Activated CD4-positive, alpha-beta memory T cell treated with anti-CD3 and anti-CD28 coated beads, Interleukin-2, amount 10 ng/mL, durations not matched to agents 7 days and 5 days (primary cell): ENCODE measurements at regions not wholly inside any gene's neighbourhood (a gene's known extent, or its start where the extent isn't known, plus 50 kb on each side); places are given as distances from the start of the nearest gene placed in this dataset.
"Not testable (repeated sequence)": the region's sequence is repeated elsewhere in the genome, so short reads cannot be mapped to it uniquely, and the experiment has no call there.

Source experiments
- CTCF ChIA-PET: fragments of 350-600 bp; sonication (Branson Sonifier 250); formaldehyde crosslinking; loops from one replicate; lab custom pipeline; 2021; ENCODE audit warnings: antibody characterized with exemption, inconsistent platforms; lab: Charles Lee
- POLR2A ChIA-PET: fragments of 350-600 bp; sonication (Branson Sonifier 250); formaldehyde crosslinking; loops from one replicate; lab custom pipeline; 2021; ENCODE audit warnings: antibody characterized with exemption; lab: Charles Lee
- DNase-seq: peaks from one replicate; pipeline ENCODE4 v3.0.0-alpha.2; 2020
- H3K27ac Mint-ChIP-seq: one replicate; pipeline ENCODE4 v1.8.0; 2021; ENCODE audit warnings: mild to moderate bottlenecking, mixed read lengths
- H3K27me3 Mint-ChIP-seq: one replicate; pipeline ENCODE4 v1.8.0; 2021; ENCODE audit warnings: mixed read lengths
- H3K36me3 Mint-ChIP-seq: one replicate; pipeline ENCODE4 v1.8.0; 2021; ENCODE audit warnings: low read depth, mixed read lengths
- H3K4me1 Mint-ChIP-seq: one replicate; pipeline ENCODE4 v1.8.0; 2021; ENCODE audit warnings: mixed read lengths
- H3K4me3 Mint-ChIP-seq: one replicate; pipeline ENCODE4 v1.8.0; 2021; ENCODE audit warnings: mild to moderate bottlenecking, mixed read lengths
- H3K9me3 Mint-ChIP-seq: one replicate; pipeline ENCODE4 v1.8.0; 2021; ENCODE audit warnings: mixed read lengths

GRCh38 chr4:146104052-146104451 is 71.5 kb upstream of the LSM6 start:
- CTCF ChIA-PET, POLR2A ChIA-PET, H3K36me3 Mint-ChIP-seq: not testable (repeated sequence)

GRCh38 chr4:146099585-146099984 is 75.9 kb upstream of the LSM6 start:
- peaks cover 8% of the 10 kb centered on the region for H3K27me3 Mint-ChIP-seq
- ChIA-PET POLR2A (no interaction called here), CTCF (no interaction called here)
- H3K27ac Mint-ChIP-seq = no peak overlapping the region
- no peak for DNase-seq
- no peaks in the 10 kb centered on the region for H3K9me3 Mint-ChIP-seq
- no peak overlapping the region for H3K4me3 Mint-ChIP-seq
- H3K4me1 Mint-ChIP-seq = no peaks in the 10 kb centered on the region
- H3K36me3 Mint-ChIP-seq = no peaks in the 10 kb centered on the region

More at GRCh38 chr4:146104052-146104451, 71.5 kb upstream of the LSM6 start:
- not testable (repeated sequence) for DNase-seq, H3K4me3 Mint-ChIP-seq, H3K27ac Mint-ChIP-seq, H3K9me3 Mint-ChIP-seq, H3K4me1 Mint-ChIP-seq, H3K27me3 Mint-ChIP-seq

DNA sequence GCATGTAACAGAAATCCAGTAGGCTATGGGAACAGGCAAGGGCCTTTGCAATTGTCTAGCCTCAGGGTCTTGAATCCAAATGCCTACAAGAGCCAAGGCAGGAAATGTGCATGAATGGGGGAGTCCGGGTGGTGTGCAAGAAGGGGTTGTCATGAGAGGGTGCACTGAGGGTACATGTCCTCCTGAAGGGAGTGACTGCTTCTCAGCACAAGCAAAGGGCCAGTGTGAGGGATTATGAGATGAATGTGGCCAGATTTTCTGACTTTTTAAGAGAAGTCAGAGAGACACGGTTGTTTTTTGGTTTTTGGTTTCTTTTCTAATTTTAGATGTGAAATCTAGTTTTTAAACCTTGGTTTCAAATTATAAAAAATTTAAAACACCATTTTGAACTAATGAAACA is 76.5 kb upstream of the LSM6 start:
- DNase-seq = no peak
- H3K36me3 Mint-ChIP-seq = no peaks in the 10 kb centered on the region
- H3K4me1 Mint-ChIP-seq = no peaks in the 10 kb centered on the region
- H3K27me3 Mint-ChIP-seq = peaks cover 8% of the 10 kb centered on the region
- H3K9me3 Mint-ChIP-seq = no peaks in the 10 kb centered on the region
- H3K27ac Mint-ChIP-seq = no peak overlapping the region
- CTCF ChIA-PET = no interaction called here
- POLR2A ChIA-PET = no interaction called here
- no peak overlapping the region for H3K4me3 Mint-ChIP-seq

DNA sequence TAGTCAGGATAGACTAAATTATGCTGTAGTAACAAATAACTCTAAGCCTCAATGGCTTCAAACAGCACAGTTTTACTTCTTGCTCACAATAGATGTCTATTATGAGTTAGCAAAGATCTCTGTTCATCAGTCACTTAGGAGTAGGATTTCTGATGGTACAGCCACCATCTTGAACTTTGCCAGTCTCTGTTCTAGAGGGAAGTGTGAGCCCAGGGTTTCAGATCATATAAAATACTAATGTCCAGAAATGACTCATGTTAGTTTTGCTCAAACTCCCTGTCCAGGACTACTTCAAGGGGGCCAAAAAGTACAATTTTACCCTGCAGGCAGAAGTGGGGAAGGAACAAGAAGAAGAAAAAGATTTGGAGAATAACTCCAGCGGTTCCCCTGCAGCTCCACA is 77.1 kb upstream of the LSM6 start:
- H3K4me1 Mint-ChIP-seq = no peaks in the 10 kb centered on the region
- H3K4me3 Mint-ChIP-seq = no peak overlapping the region
- no peaks in the 10 kb centered on the region for H3K36me3 Mint-ChIP-seq
- DNase-seq = no peak
- peaks cover 8% of the 10 kb centered on the region for H3K27me3 Mint-ChIP-seq
- POLR2A ChIA-PET = no interaction called here
- CTCF ChIA-PET = no interaction called here
- no peak overlapping the region for H3K27ac Mint-ChIP-seq
- no peaks in the 10 kb centered on the region for H3K9me3 Mint-ChIP-seq

- Mint-ChIP-seq H3K27me3 (peaks cover 13% of the 10 kb centered on the region), H3K9me3 (no peaks in the 10 kb centered on the region), H3K4me1 (no peaks in the 10 kb centered on the region), H3K4me3 (no peak overlapping the region), H3K27ac (no peak overlapping the region), H3K36me3 (no peaks in the 10 kb centered on the region)
- CTCF ChIA-PET = interaction anchor here (1.5 kb wide), 1 partner anchor 9 kb away, joined by 6 read pairs; no protein-coding TSS in a partner anchor
- DNase-seq = no peak
- POLR2A ChIA-PET = no interaction called here
Observed at GRCh38 chr4:146096371-146096770, 79.1 kb upstream of the LSM6 start.

DNA sequence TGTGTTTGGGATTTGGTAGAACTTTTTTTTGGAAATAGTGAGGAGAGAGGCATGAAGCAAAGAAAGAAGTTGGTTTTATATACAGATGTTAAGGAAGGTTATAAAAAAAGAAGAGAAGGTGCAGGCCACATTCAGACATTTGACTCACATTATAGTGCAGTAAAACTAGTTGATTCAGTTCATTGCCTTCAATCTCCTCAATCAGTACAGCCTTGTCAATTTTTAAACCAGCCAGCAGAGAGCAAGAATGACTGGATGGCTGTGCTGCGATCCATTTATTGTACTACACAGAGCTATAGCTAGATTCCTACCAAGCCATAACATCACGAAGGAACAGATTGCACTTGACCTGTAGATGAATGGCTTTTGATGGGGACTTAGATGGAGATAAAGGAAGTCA is 79.7 kb upstream of the LSM6 start:
- POLR2A ChIA-PET = no interaction called here
- no peak for DNase-seq
- Mint-ChIP-seq H3K36me3 (no peaks in the 10 kb centered on the region), H3K9me3 (no peaks in the 10 kb centered on the region), H3K27ac (no peak overlapping the region), H3K4me1 (no peaks in the 10 kb centered on the region), H3K4me3 (no peak overlapping the region), H3K27me3 (peaks cover 10% of the 10 kb centered on the region)
- CTCF ChIA-PET = interaction anchor here (0.5 to 2.9 kb wide), 12 partner anchors 9 to 1001 kb away, joined by 3 to 18 read pairs (median 4); no protein-coding TSS in a partner anchor

DNA sequence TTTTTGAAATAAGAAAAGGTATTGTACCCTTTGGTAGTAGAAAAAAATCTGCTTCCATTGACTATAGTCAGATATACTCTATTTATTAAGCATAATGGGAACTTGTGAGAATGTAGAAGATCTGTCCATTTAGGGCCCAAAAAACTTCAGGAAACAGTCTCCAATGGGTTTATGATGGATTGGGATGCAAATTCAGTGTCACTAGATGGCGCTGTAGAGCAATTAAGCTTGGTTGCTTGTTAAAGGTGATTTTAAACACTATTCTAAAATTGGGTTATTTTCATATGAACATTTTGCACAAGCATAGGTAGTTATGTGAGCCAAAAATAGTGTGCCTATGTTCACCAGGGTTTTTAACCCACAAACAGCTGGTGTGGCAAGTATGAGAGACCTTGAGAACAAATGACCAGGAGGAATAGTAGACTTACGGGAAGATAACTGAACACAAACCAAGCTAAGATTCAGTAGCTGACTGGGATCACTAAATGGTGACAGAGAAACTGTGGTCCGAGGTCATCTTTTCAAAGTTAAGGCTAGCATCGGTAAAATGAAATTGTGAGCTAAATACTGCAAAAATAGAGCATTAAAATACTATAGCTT is 80.3 kb upstream of the LSM6 start:
- Mint-ChIP-seq H3K27ac (no peak overlapping the region), H3K36me3 (no peaks in the 10 kb centered on the region), H3K4me3 (no peak overlapping the region), H3K9me3 (no peaks in the 10 kb centered on the region), H3K27me3 (peaks cover 9% of the 10 kb centered on the region), H3K4me1 (no peaks in the 10 kb centered on the region)
- ChIA-PET POLR2A (no interaction called here), CTCF (interaction anchor here (0.5 to 2.9 kb wide), 17 partner anchors 8 to 1001 kb away, joined by 3 to 18 read pairs (median 4); no protein-coding TSS in a partner anchor)
- DNase-seq = peak; percentile 20

GRCh38 chr4:146088690-146089089 is 86.8 kb upstream of the LSM6 start:
- Mint-ChIP-seq H3K4me1 (no peaks in the 10 kb centered on the region), H3K36me3 (no peaks in the 10 kb centered on the region), H3K27ac (no peak overlapping the region), H3K4me3 (no peak overlapping the region), H3K27me3 (peaks cover 22% of the 10 kb centered on the region), H3K9me3 (no peaks in the 10 kb centered on the region)
- CTCF ChIA-PET = no interaction called here
- DNase-seq = no peak
- POLR2A ChIA-PET = no interaction called here

DNA sequence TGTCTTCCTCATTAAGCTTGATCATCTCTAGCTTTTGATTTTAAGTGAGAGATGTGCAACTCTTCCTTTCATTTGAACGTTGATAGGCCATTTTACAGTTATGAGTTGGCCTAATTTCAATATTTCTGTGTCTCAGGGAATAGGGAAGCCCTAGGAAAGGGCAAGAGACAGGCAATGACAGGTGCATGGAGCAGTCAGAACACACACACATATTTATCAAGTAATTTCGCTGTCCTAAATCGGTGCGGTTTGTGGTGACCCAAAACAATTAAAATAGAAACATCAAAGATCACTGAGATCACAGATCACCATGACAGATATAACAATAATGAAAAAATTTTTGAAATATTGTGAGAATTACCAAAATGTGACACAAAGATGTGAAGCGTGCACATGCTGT is 87.7 kb upstream of the LSM6 start:
- no peaks in the 10 kb centered on the region for H3K36me3 Mint-ChIP-seq
- H3K9me3 Mint-ChIP-seq = no peaks in the 10 kb centered on the region
- ChIA-PET CTCF (no interaction called here), POLR2A (no interaction called here)
- H3K4me3 Mint-ChIP-seq = no peak overlapping the region
- H3K4me1 Mint-ChIP-seq = no peaks in the 10 kb centered on the region
- H3K27me3 Mint-ChIP-seq = peaks cover 22% of the 10 kb centered on the region
- DNase-seq = no peak
- H3K27ac Mint-ChIP-seq = no peak overlapping the region

DNA sequence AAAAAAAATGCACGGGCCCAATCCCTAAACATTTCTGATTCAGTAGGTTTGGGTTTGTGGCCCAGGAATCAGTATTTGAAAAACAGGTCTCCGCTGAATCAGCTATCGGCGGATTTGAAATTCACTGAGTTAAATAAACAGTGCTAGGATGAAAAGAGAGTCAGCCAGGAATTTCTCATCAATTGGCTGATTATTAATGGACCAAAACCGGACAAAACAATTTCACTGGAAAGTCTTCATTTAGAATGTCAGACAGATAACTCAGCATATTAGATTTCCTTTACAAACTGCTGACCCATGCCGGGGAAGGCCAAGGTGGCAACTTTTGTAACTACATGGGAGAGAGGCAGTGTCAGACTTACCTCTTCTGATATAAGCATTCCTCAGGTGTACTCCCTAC is 99.4 kb upstream of the LSM6 start:
- H3K4me3 Mint-ChIP-seq = no peak overlapping the region
- no peak overlapping the region for H3K27ac Mint-ChIP-seq
- peaks cover 16% of the 10 kb centered on the region for H3K27me3 Mint-ChIP-seq
- POLR2A ChIA-PET = no interaction called here
- DNase-seq = no peak
- H3K4me1 Mint-ChIP-seq = no peaks in the 10 kb centered on the region
- no peaks in the 10 kb centered on the region for H3K36me3 Mint-ChIP-seq
- no peaks in the 10 kb centered on the region for H3K9me3 Mint-ChIP-seq
- CTCF ChIA-PET = interaction anchor here (1.0 kb wide), 1 partner anchor 19 kb away, joined by 5 read pairs; no protein-coding TSS in a partner anchor

GRCh38 chr4:146073517-146073916 is 102.0 kb upstream of the LSM6 start:
- no peaks in the 10 kb centered on the region for H3K36me3 Mint-ChIP-seq
- H3K27ac Mint-ChIP-seq = no peak overlapping the region
- no peak overlapping the region for H3K4me3 Mint-ChIP-seq
- peaks cover 20% of the 10 kb centered on the region for H3K27me3 Mint-ChIP-seq
- DNase-seq = no peak
- H3K4me1 Mint-ChIP-seq = no peaks in the 10 kb centered on the region
- CTCF ChIA-PET = no interaction called here
- no peaks in the 10 kb centered on the region for H3K9me3 Mint-ChIP-seq
- POLR2A ChIA-PET = no interaction called here

DNA sequence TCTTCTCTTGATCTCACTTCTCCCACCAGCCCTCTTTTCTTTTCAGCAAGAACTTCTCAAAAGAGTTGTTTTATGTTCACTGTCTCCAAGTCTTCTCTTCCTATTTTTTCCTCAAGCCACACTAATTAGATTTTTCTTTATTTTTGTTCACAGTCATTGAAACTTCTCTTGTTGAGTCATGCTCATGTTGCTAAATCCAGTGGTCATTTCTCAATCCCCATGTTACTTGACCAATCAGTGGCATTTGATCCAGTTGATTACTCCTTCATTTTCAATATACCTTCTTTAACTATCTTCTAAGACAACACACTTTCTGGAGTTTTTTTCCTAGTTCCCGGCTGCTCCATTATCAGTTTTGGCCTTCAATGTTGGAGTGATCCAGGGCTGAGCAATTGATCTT is 103.1 kb upstream of the LSM6 start:
- CTCF ChIA-PET = no interaction called here
- Mint-ChIP-seq H3K27ac (no peak overlapping the region), H3K27me3 (peaks cover 17% of the 10 kb centered on the region), H3K36me3 (no peaks in the 10 kb centered on the region), H3K4me3 (no peak overlapping the region), H3K4me1 (no peaks in the 10 kb centered on the region), H3K9me3 (no peaks in the 10 kb centered on the region)
- POLR2A ChIA-PET = no interaction called here
- DNase-seq = no peak

- no peaks in the 10 kb centered on the region for H3K36me3 Mint-ChIP-seq
- CTCF ChIA-PET = no interaction called here
Observed at GRCh38 chr4:146071390-146071789, 104.1 kb upstream of the LSM6 start.

DNA sequence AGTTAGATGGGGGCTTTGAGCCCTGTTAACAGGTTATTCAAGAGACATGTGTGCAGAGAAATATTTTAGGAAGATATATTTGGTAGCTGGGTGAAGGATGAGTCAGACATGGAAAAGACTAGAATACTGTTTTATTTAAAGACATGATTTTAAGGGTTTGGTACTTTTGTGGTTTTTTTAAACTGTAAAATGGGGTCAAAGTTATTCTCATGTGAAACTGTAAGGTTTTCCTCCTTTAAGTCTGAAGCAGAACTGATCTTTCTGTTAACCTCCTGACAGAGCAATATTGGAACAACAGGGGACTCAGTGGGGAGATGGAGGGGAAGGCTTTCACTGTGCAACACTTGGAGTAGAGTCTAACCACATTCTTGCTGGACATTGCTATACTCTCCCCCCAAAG is 112.4 kb upstream of the LSM6 start:
- no peaks in the 10 kb centered on the region for H3K4me1 Mint-ChIP-seq
- H3K4me3 Mint-ChIP-seq = no peak overlapping the region
- H3K36me3 Mint-ChIP-seq = no peaks in the 10 kb centered on the region
- ChIA-PET CTCF (no interaction called here), POLR2A (no interaction called here)
- H3K27me3 Mint-ChIP-seq = peaks cover 8% of the 10 kb centered on the region
- DNase-seq = no peak
- H3K9me3 Mint-ChIP-seq = no peaks in the 10 kb centered on the region
- no peak overlapping the region for H3K27ac Mint-ChIP-seq

More at GRCh38 chr4:146071390-146071789, 104.1 kb upstream of the LSM6 start:
- no peaks in the 10 kb centered on the region for H3K9me3 Mint-ChIP-seq
- H3K4me3 Mint-ChIP-seq = no peak overlapping the region
- no peaks in the 10 kb centered on the region for H3K4me1 Mint-ChIP-seq
- POLR2A ChIA-PET = no interaction called here
- DNase-seq = no peak
- H3K27me3 Mint-ChIP-seq = peaks cover 16% of the 10 kb centered on the region
- H3K27ac Mint-ChIP-seq = no peak overlapping the region
